Fibroblast of skin of right biceps (primary cell): ENCODE measurements at regions not wholly inside any gene's neighbourhood (a gene's known extent, or its start where the extent isn't known, plus 50 kb on each side); places are given as distances from the start of the nearest gene placed in this dataset.

Source experiments
- DNase-seq: peaks from one replicate; pipeline ENCODE4 v3.0.0-alpha.2; 2013

DNA sequence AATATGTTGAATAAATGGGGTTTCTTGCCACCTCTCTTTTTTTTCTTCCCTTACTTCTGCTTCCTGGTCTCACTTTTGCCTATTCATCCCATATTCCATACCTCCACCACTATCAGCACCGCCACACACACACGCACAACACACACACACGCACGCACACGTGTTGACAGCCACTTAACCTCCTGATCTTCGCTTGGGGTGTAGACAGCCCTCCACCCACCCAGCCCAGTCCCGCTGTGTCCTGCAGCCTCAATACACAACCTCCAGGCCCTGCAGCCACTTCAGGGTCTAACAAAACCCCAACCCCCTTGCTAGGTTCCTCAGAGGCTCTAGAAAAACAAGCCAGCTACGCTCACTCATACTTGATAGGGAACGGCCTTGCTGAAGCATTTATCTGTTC is 72.3 kb downstream of the LINC00237 start:
- DNase-seq = no peak

DNA sequence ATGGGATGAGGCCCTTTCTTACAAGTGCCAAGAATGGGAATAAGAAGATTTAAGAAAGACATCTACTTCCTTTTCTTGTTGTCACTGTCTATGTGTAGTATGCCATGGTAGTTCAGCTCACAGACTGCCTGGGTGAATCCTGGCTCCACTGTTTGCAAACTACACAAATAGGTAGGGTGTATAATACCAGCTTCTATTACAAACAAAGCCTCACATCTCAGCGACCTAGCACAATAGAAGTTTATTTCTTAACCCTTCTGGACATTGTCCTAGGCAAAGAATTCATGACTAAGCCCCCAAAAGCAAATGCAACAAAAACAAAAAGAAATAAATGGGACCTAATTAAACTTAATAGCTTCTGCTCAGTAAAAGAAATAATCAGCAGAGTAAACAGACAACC is 74.5 kb downstream of the LINC00237 start:
- no peak for DNase-seq

- no peak for DNase-seq
These were observed 76.8 kb downstream of the LINC00237 start for GRCh38 chr20:21029341-21029740.

DNA sequence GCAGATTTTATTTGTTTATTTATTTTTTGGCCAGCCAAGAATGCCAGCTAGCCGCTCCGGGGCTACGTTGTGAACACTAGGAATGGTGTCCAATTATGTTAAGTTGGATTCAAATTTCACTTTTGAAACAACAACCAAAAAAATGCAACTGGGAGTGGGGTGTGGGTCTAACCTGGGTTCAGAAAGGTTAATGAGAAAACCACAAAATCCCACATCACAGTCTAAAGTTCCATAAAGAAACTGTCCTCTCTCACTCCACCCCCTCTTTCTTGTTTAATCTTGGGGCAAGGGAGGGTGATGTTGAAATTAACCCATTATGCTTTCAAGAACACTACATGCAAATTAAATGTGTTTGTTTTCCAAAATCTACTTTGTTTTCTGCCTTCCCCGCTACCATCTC is 77.2 kb downstream of the LINC00237 start:
- DNase-seq = no peak

DNA sequence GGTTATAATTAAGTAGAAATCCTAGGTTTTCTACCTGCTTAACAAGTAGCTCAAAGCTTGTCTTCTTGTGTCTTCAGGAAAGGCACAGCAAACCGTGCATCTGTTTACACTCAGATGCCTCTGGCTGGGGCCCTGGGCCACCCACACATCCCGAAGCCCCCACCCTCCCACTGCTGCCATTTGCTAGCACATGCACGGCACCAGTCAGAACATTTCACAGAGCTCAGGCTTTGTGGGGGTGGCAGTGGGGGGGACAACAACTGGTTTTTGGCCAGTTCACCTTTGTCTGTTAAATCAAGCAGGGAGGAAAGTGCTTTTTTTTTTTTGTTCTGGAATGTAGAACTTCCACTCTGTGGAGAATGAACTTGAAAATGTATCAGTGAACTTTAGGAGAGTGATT is 77.7 kb downstream of the LINC00237 start:
- DNase-seq = no peak

GRCh38 chr20:21027569-21027968 is 78.6 kb downstream of the LINC00237 start:
- no peak for DNase-seq

GRCh38 chr20:21026951-21027350 is 79.2 kb downstream of the LINC00237 start:
- no peak for DNase-seq

DNA sequence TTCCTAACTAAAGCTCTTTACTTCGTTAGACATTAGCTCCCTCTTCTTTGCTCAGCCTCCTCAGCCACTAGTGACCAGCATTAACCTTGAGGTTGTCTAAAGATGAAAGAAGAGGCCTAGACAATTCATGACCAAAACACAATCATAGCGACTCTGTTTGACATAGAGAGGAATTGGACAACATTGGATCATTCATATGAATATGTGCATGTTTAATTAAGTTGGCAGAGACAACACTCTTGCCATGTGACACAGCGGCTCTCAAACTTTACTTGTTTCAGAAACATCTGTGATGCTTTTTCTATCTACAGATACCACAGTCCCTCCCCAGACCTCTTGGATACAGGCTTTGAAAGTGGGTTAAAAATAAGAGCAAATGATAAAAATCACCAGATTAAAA is 81.7 kb downstream of the LINC00237 start:
- no peak for DNase-seq

DNA sequence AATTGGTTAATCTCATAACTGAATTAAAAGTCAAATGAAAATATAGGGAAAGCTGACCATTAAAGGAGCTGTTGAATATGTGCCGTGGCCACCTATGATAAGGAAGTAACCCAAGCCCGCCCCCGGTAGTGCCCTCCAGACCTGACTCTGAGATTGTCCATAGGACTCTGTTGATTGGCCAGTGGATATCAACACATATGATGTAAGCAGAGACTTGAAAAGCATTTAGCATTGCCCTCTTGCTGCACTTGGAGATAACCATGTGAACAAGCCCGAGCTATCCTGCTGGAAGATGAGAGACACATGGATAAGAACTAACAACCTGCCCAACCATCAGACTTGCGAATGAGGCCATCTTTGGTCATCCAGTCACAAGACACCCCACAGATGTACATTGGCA is 83.2 kb downstream of the LINC00237 start:
- DNase-seq = no peak

DNA sequence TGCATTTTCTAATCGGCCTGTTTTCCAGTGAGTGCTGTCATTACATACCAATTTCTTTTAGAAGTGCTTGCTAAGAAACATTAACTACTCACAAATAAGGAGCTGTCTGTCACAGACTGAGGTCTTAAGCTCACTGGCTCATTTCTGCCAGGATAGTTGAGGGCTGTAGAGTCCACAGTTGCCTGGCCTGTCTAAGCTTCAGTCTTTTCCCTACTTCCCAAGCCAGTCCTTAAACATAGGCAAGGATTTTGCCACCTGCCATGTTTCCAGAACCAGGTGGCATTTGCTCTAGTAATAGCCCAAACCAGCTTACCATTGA is 84.7 kb downstream of the LINC00237 start:
- DNase-seq = no peak

DNA sequence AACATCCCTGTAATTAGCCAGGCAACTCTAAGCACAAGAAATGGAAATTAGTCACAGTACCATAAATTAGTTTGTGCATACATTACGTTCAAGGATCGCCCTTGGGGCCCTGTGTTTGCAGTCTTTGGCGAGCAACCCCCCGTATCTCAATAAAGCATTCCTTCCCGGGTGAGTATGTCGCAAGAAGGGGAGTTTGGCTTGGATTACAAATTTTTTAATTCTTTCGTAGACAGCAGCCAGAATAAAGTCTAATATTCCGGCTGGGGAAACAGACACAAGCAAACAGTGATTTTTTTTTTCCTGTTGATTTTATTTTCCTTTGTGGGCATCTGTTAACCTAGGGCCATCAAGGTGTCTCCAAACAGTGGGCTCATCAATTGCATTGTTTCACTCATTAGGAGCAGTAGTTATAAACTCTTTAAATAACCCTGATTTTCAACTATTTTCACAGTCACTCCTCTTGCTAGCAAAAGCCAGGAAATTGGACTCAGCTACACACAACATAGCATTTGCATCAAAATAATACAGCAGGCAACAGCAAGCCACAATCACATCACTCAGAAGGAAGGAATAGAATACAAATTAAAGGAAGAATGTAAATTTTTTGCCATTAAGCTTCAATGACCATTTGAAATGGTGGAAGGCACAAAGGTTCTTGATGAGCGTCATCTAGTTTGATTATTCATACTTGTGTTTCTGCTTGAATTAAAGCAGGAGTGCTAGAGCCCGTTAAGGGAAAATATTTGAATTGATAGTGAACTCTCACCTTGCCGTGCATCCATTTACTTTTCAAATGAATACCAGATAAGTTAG is 85.3 kb downstream of the LINC00237 start:
- peak; percentile 2 for DNase-seq

DNA sequence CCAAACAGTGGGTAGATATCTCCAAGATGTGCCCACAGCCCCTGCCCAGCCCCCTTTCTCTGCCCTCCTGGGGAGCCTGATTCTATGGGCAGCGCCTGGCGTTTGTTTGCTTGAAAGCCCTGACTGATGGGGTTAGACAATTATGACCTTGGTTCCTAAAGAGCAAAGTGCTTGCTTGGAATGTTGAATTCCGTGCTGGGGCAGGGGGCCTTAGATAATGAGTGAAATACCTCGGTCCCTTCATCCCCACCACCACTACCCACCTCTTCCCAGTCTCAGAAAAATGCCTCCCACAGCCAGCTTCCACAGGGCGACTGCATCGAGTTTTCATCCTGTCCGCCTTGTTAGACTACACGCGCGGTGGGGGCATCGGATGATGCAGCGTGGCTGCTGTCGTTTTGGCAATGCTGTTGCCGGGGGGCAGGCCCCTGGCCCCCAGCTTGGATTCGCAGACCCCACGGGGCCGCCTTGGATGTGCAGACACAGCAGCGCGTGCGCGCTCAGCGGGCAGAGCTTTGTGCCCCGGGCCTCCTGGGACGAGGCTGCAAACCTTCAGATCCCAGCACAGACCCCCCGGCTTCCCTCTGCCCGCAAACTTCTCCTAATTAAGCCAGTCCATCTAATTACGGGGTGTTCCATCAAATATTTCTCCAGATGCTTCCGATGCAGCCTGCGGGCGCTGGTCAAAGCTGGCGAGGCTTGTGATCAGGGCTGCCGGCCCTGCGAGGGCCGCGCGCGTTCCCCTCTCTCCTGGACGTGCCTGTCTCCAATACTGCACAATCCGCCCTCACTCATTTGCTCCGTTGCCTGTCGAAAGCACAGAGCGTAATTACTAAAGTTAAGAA is 86.1 kb downstream of the LINC00237 start:
- no peak for DNase-seq

GRCh38 chr20:21019468-21019813 is 86.7 kb downstream of the LINC00237 start:
- no peak for DNase-seq

DNA sequence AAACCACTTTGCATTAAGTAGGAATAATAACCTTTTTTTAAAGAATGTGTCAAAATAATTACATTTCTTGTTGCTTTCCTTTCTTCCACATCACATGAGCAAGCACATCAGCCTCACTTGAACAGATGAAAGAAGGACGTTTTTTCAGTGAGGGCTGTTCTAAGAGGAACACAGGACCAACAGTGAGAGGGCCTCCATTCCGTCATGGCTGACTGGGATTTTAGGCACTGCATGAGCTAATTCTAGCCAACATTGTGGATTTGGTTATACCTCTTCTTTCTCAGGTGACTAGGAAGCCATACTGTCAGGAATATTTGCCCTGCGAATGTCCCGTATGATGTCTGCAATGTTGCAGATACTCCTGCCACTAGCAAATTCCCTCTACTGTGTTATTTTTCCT is 87.6 kb downstream of the LINC00237 start:
- no peak for DNase-seq

DNA sequence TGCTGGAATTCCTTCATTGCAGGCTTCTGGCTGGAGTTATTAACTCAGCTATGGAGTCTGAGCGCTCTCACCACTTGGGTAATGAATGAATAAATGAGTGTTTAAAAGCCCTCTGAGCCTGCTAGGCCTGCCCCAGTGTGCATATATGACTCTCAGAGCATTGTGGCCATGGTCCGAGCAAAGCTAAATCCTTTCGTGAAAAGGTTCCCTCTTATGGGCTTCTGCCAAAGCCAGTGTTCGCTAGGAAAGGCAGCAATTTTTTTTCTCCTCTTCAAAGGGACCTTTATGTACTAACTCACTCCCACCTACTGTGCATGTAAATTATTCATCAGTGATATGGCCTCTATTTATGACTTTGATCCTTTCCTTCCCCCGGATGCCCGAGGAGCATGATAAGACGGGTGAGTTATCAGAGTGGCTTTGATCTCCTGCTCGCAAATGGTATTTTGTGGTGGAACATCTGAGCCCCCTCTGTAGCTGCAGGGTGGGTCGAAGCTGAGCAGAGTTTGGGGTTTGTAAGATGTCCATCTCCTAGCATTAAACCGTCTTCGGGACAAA is 88.6 kb downstream of the LINC00237 start:
- DNase-seq = no peak

- no peak for DNase-seq
These were observed 89.4 kb downstream of the LINC00237 start for GRCh38 chr20:21016751-21017150.

DNA sequence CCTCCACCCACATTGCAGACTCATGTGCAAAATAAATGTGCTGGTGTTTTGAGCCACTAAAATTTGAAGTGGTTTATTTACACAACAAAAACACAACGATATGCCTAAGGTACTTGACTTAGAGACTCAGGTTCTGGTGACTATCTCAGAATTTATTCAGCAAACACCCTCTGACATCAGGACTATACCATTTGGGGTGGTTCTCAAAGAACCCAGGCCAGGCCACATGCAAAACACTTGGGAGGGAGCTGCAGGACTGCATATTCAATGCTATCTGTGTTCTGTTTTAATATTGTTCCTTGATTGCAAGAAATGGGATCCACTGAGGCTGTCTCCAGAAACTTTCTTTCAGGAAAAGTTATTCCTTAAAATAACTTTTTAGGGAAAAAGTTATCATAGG is 91.6 kb downstream of the LINC00237 start:
- DNase-seq = no peak

GRCh38 chr20:21008951-21009350 is 97.2 kb downstream of the LINC00237 start:
- no peak for DNase-seq

- DNase-seq = no peak
These were observed 99.5 kb downstream of the LINC00237 start for GRCh38 chr20:21006611-21007010.

DNA sequence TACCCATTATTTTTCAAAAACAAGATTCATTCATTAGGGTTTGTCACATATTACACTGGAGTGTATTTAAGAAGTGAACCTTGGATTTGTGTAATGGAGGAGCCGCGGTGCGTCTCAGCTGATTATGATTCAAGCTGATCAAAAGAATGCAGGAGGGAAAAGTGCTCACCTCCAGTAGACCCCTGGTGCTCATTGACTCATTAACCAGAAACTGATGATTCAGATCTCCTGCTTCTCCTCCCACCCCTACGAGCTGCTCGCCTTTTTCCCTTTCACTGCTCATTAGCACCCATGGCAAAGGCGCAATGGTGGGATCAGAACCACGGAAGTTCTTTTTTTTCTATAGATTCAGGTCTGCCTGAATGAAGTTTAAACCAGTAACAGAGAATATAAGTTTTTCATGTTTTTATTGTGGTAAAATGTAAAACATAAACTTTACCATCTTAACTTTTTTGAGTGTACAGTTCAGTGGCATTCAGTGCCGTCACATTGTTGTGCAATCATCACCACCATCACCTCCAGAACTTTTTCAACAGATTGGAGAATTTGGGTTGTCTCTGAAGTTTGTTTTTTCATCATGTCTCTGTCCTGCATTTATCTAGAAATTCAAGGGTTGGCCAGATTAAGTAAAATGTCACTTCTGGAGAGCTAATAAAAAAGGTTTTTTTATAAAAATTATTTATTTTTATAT is 101.6 kb downstream of the LINC00237 start:
- DNase-seq = no peak

DNA sequence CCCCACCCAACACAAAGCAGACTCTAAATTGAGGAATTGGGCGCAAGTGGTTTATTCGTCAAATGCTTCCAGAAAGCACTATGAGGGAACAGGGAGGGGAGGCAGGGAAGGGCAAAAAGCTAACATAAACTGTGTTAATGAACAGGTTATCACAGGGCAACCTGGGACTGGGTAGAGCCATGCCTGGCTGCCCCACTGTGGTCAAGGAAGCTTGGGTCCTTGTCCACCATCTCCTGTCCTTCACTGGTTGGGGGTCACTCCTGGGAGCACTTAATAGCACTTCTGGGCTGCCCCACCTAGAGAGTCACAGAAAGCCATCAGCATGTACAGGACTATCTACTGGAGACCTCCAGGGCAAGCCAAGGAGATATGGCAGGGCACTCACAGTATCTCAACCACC is 102.3 kb downstream of the LINC00237 start:
- DNase-seq = no peak

DNA sequence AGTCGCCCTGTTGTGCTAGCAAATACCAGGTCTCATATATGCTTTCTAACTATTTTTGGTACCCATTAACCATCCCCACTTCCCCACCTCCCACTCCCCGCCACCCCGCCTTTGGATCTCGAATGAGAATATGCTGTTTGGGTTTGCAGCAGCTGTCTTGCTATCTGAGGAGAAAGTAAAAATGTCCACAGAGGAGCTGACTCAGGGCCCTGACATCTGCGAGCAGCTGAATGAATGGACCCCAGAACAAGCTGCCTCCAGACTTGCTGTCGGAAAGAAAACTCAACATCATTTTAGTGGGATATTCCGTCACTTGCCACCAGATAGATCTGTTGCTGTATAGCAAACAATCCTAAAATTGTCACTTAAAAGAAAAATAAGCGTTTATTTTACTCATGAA is 103.7 kb downstream of the LINC00237 start:
- DNase-seq = no peak

- no peak for DNase-seq
These were observed 112.8 kb downstream of the LINC00237 start for GRCh38 chr20:20993372-20993771.
